Activated CD8-positive, alpha-beta memory T cell treated with anti-CD3 and anti-CD28 coated beads for 24 hours (primary cell): ENCODE measurements at regions not wholly inside any gene's neighbourhood (a gene's known extent, or its start where the extent isn't known, plus 50 kb on each side); places are given as distances from the start of the nearest gene placed in this dataset.

Experiments used
- DNase-seq: peaks from one replicate; pipeline ENCODE4 v3.0.0-alpha.2; 2020

DNA sequence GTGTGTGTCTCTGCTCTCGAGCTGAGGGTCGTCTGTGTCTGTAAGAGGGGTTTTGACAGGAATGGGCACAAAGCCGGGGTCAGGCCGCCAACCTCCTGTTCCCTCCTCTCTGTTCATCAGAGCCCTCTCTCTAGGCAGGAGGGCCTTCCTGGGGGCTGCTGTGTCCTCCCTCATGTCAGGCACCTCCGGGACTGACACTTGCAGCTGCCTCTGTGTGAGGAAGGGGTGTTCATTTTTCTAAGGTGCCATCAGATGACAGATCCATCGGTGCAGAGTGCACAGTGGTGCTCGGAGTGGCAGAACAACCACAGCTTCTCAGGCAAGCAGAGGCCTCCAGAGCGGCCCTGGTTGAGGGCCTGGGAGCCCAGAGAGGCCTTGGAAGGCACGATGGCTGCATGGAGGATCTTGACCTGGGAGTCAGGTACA, 265.4 kb upstream of the B3GAT1 start:
- DNase-seq = peak; percentile 38

DNA sequence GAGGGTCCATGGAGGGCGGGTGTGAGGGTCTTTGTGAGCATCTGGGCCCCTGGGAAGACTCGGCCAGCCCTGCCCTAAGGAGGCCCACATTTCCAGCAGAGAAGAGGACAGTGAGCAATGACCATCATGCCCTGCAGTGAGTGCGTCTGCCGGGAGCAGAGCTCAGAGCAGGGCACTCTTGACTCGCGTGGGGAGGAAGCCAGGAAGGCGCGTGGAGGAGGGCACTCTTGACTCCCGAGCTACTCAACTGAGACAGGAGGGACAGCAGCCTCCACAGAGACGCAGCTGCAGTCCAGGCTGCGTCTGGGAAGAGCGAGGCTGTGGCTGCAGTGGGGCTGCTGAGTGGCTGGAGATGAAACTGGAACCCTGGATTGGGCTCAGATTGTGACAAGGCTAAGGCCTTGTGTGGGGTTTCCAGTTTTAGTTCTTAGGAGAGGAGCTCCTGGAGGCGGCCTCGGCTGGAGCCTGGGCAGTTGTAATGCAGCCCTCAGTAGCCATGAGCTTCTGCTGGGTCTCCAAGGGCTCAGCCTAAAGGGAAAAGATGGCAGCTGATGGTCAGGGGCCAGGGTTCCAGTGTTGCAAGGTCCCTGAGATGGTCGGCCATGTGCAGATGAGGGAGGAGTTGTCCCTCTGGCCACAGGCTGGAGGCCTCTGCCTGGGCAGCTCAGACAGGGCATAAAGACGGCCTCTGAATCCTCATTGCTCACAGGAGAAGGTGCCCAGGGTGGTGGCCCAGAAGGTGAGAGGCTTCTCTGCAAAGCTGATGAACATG, 264.7 kb upstream of the B3GAT1 start:
- no peak for DNase-seq

DNA sequence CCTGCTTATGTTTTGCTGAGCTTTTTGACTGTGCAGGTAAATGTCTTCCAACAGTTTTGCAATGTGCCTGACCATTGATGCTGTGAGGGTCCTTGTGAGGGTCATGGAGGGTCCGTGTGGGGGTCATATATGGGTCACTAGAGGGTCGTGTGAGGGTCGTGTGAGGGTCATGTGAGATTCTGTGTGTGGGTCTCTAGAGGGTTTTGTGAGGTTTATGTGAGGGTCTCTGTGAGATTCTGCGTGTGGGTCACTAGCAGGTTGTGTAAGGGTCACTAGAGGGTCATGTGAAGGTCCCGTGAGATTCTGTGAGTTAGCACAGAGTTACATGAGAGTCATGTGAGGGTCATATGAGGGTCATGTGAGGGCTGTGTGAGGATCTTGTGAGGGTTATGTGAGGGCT, 263.9 kb upstream of the B3GAT1 start:
- no peak for DNase-seq

DNA sequence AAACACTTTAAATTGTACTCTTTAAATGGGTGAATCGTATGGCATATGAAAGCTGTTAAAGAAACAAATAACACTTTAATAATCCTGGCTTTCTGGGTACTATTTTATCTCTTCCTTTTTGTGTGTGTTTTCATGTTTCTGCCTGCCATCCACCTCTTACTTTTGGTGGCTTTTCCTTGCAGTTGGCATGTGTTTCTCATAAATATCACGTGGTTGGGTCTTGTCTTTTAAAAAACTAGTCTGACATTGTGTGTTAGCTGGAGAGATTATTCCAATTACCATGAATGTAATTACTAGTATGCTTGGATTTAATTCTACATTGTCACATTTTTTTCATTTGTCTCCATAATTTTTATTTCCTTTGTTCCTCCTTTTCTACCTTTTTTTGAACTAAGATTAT, 262.9 kb upstream of the B3GAT1 start:
- DNase-seq = no peak

DNA sequence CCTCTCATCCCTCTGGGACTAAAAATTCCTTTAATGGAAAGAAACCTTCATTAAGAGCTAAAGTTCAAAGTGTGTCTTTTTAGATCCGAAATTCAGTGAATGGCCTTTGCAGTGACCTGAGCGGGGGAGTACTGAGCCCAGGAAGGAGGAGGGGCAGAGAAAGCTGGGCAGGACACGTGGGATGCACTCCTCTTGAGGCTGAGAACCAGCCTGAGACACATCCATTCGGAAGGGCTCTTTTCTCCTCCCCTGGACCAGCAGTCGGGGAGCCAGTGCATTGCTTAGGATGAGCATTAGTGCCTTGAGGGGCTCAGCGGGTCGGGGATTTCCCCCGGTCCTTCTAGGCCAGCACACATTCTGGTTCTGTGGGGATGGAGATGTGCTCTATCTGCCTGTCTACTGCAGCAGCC, 258.9 kb upstream of the B3GAT1 start:
- peak; percentile 33 for DNase-seq

GRCh38 chr11:134670247-134670782, 258.3 kb upstream of the B3GAT1 start:
- peak; percentile 28 for DNase-seq

- peak; percentile 30 for DNase-seq
Observed at GRCh38 chr11:134669796-134670195, 257.8 kb upstream of the B3GAT1 start.

DNA sequence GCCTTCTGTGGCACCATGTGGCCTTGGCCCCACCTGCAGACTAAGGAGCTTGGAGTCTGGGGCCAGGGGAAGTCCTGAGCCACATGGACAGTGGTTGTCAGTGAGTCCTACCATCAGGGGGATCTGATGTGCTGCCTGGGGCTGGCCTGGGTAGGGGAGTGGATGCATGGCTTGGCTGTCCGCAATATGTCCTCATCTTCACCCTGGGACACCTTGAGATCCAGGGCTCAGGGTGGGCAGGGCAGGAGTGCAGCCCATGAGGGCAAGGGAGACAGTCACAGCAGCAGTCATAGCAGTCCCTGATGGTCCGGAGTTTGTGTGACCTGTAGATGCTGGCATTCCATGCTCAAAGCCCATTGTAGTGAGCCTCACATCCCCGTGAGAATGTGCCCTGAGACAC, 256.8 kb upstream of the B3GAT1 start:
- peak; percentile 35 for DNase-seq

DNA sequence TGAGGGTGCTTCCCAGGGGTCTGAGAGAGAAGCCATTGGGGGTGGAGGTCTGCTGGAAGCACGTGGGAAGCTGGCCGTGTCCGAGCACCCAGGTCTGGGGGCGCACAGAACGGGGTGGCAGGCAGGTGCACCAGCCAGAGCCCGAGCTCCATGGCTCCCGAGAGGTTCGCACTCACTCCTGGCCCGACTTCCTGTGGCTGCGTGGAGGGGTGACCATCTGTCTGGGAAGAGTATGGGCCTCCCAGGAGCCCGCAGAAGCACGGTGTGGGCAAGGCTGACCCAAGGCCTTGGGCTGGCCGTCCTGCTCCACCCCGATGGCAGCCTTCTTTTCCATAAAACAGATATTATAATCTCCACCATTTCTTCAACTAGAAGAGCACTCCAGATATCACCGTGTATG, 256.0 kb upstream of the B3GAT1 start:
- peak; percentile 37 for DNase-seq

- peak; percentile 26 for DNase-seq
Observed at GRCh38 chr11:134667505-134667904, 255.5 kb upstream of the B3GAT1 start.

- peak; percentile 26 for DNase-seq
Observed at GRCh38 chr11:134667175-134667500, 255.1 kb upstream of the B3GAT1 start.

- peak; percentile 28 for DNase-seq
Observed at GRCh38 chr11:134666273-134667174, 254.5 kb upstream of the B3GAT1 start.

GRCh38 chr11:134665571-134666270, 253.7 kb upstream of the B3GAT1 start:
- peak; percentile 19 for DNase-seq

DNA sequence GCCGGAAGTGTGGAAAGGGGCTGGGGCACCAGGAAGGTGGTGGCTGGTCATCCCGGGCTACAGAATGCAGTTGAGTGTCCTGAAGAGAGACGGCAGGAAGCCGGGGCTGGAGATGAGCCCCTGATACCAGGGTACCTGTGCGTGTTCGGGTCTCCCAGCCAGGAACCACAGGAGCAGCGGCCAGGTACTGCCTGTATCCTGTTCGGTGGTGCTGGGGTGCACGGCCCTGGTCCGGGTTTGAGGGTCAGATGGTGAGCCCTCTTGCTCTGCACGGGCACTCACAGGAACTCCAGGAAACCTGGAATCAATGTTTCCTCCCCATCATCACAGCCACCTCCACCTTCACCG, 253.1 kb upstream of the B3GAT1 start:
- peak; percentile 30 for DNase-seq

DNA sequence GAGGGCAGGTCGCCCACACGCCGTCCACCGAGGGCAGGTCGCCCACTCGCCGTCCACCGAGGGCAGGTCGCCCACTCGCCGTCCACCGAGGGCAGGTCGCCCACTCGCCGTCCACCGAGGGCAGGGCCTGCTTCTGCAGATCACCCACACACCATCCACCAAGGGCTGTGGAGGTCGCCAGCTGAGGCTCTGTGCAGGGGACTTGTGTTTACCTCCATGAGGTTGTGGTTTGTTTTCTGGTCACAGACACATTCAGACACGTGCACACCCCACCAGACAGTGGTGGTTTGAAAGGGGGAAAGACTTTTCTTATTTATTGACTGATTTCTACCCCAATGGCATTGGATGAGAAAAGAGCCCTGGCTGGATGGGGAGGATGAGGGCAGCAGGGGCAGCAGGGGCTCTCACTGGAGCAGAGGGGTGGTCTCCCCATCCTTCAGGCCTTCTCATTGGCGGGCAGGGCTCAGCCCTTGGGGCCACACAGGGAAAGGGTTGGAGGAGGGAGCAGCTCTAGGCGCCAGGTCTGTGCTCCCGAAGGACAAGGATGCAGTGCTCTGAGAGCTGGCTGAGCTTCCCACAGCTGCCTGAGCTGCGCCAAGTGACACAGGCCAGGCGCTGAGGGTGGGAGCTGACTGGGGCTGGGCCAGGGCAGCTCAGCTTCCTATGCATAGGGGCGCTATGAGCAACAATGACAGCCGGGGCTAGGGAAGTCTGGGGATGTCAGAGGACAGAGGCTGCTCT, 252.6 kb upstream of the B3GAT1 start:
- peak; percentile 24 for DNase-seq

GRCh38 chr11:134663506-134664313, 251.7 kb upstream of the B3GAT1 start:
- peak; percentile 19 for DNase-seq

GRCh38 chr11:134662629-134663360, 250.8 kb upstream of the B3GAT1 start:
- DNase-seq = peak; percentile 28

DNA sequence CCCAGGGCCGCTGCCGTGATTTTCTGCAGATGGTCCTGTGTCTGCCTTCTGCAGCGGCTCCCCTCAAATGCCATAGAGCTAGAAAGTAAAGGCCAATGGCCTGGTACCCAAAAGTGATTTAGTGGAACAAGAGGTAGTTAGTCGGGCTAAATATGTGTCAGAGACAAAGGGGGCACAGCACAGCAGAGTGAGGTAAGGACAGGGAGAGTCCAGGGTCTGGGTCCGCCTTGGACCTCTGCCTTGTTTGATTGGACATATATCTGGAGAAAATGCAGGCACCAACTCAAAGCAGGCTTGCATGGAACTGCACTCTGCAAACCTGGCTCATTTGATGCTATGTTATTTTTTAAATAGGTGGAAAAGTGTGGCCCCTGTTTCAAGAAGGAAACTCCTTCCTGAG, 249.6 kb upstream of the B3GAT1 start:
- no peak for DNase-seq

- no peak for DNase-seq
Observed at GRCh38 chr11:134660416-134660815, 248.4 kb upstream of the B3GAT1 start.

GRCh38 chr11:134659882-134660281, 247.8 kb upstream of the B3GAT1 start:
- DNase-seq = no peak
